ENCODE measurements at regions not wholly inside any gene's neighbourhood (a gene's known extent, or its start where the extent isn't known, plus 50 kb on each side); places are given as distances from the start of the nearest gene placed in this dataset.
"Not testable (repeated sequence)": the region's sequence is repeated elsewhere in the genome, so short reads cannot be mapped to it uniquely, and the experiment has no call there.

GRCh38 chr11:79667380-79667779 lies 226.6 kb upstream of the TENM4 start:
- no peak for DNase-seq

- no peak for DNase-seq
Observed at GRCh38 chr11:79663017-79663416, 222.2 kb upstream of the TENM4 start.

- DNase-seq = no peak
Observed at GRCh38 chr11:79661373-79661772, 220.5 kb upstream of the TENM4 start.

- DNase-seq = no peak
Observed at GRCh38 chr11:79648766-79649520, 208.1 kb upstream of the TENM4 start.

- DNase-seq = no peak
Observed at GRCh38 chr11:79637219-79637618, 196.4 kb upstream of the TENM4 start.

- DNase-seq = no peak
Observed at GRCh38 chr11:79634905-79635304, 194.1 kb upstream of the TENM4 start.

GRCh38 chr11:79627281-79627680 lies 186.5 kb upstream of the TENM4 start:
- no peak for DNase-seq

GRCh38 chr11:79626135-79627075 lies 185.6 kb upstream of the TENM4 start:
- DNase-seq = no peak

- DNase-seq = no peak
Observed at GRCh38 chr11:79623375-79623774, 182.5 kb upstream of the TENM4 start.

GRCh38 chr11:79617561-79617960 lies 176.7 kb upstream of the TENM4 start:
- no peak for DNase-seq

GRCh38 chr11:79616392-79616851 lies 175.6 kb upstream of the TENM4 start:
- DNase-seq = no peak

GRCh38 chr11:79615425-79615824 lies 174.6 kb upstream of the TENM4 start:
- no peak for DNase-seq

- DNase-seq = no peak
Observed at GRCh38 chr11:79610678-79611077, 169.8 kb upstream of the TENM4 start.

- DNase-seq = no peak
Observed at GRCh38 chr11:79610139-79610538, 169.3 kb upstream of the TENM4 start.

GRCh38 chr11:79609511-79609910 lies 168.7 kb upstream of the TENM4 start:
- no peak for DNase-seq

GRCh38 chr11:79606461-79606860 lies 165.6 kb upstream of the TENM4 start:
- DNase-seq = not testable (repeated sequence)

GRCh38 chr11:79600711-79601110 lies 159.9 kb upstream of the TENM4 start:
- DNase-seq = no peak

GRCh38 chr11:79594834-79595233 lies 154.0 kb upstream of the TENM4 start:
- no peak for DNase-seq

GRCh38 chr11:79592824-79593223 lies 152.0 kb upstream of the TENM4 start:
- DNase-seq = no peak

- no peak for DNase-seq
Observed at GRCh38 chr11:79592406-79592805, 151.6 kb upstream of the TENM4 start.

GRCh38 chr11:79582434-79582833 lies 141.6 kb upstream of the TENM4 start:
- DNase-seq = no peak

GRCh38 chr11:79579063-79579462 lies 138.2 kb upstream of the TENM4 start:
- no peak for DNase-seq

- no peak for DNase-seq
Observed at GRCh38 chr11:79578116-79578515, 137.3 kb upstream of the TENM4 start.

- no peak for DNase-seq
Observed at GRCh38 chr11:79575701-79576100, 134.9 kb upstream of the TENM4 start.

All from activated effector memory CD4-positive, alpha-beta T cell treated with anti-CD3 and anti-CD28 coated beads, Interleukin-2, amount 50 U/mL, for 16 hours (primary cell).